Non-pigmented ciliary epithelial cell (primary cell): ENCODE measurements at regions not wholly inside any gene's neighbourhood (a gene's known extent, or its start where the extent isn't known, plus 50 kb on each side); places are given as distances from the start of the nearest gene placed in this dataset.
"Not testable (repeated sequence)": the region's sequence is repeated elsewhere in the genome, so short reads cannot be mapped to it uniquely, and the experiment has no call there.

Experiments used
- DNase-seq: peaks from one replicate; pipeline ENCODE4 v3.0.0-alpha.2; 2010; ENCODE audit warnings: low read depth

DNA sequence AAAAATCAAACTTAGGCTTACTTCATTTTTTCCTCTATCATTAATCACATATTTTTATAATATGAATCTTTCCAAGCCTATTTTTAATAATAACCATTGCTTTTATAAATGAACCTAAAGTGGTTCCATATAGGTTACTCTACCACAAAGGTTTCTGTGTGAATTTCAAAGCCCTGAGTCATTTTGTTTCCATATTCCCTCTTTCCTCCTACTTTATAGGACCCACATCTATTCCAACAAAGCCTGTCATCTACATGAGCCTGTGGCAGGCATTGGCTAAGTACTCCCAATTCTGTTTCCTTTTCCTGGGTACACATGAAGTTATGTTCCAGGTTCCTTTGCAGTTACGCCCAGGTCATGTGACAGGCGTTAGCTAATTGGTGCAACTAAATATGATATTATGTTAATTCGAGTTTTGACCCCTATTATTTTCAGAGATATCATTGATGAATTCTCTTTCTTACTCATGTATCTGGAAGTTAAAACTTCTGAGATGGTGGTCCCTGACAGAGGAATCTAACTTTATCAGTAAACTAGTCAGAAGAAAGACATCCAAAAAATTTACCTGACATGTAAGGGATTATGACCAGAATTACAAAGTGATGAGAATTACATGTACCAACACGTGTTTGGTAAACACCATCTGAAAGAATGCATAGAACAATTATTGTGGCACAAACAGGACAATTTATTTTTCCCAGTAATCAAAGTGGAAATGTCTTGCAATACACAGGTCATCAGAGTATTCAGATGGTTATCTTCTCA lies 1264.0 kb upstream of the CNTN5 start:
- no peak for DNase-seq

DNA sequence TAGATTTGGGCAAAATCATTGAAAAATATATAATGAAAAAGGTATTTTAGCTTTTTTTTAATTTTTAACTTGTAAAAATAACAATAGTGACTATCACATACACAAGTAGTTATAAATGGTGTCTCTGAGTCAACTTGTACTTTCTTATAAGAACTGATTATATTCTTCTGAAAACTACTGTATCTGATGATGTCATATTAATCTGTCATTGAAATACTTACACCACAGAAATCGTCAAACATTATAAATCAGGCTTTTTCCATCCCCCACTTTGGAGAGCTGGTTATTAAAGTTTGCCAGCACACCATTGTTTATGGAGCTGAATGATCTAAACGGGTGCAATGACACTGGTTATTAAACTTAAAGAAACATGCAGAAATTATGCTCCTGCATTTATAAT lies 1259.6 kb upstream of the CNTN5 start:
- DNase-seq: no peak

DNA sequence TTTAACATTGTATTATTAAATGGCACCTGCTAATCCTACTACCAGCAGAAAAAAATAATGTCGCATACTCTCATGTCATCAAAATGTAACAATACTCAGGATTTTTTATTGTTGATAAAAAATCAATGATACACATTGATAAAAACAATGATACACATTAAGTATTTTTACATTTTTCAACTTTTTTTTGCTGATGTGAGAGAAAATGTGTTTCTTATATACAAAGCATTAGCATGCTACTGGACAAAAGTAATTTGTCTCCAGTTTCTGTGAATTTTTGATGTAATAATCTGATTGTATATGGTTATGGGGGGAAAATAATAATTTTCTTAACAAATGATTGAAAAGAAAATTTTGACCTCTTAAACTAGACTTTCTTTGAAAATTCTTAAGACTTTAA lies 1256.6 kb upstream of the CNTN5 start:
- no peak for DNase-seq

DNA sequence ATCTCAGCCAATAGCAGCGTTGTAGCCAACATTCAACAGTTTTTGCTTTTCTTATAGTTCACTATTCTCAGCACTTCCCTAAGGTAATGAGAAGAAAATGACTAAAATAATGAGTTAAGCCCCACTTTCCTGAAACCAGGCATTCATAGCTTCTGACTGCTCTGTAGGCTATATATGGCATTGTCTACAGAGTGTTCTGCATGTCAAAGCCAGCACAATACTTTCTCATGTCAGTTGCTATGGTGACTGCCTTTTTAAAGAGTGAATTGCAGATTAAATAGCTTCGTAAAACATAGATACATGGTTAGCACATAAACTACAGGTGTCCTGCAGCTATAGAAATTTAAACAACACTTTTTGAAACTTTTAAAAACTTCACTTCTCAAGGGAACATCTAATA lies 1256.1 kb upstream of the CNTN5 start:
- DNase-seq: no peak

DNA sequence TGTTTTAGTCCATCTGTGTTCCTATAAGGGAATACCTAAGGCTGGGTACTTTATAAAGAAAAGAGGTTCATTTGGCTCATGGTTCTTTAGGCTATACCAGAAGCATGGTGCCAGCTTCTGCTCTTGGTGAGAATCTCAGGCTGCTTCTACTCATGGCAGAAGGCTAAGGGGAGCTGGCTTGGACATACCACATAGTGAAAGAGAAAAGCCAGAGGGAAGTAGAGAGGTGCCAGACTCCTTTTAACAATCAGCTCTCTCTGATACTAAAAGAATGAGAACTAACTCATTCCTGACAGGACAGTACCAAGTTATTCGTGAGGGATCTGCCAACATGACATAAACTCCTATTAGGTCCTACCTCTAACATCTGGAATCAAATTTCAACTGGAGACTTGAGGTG lies 1250.2 kb upstream of the CNTN5 start:
- DNase-seq: no peak

DNA sequence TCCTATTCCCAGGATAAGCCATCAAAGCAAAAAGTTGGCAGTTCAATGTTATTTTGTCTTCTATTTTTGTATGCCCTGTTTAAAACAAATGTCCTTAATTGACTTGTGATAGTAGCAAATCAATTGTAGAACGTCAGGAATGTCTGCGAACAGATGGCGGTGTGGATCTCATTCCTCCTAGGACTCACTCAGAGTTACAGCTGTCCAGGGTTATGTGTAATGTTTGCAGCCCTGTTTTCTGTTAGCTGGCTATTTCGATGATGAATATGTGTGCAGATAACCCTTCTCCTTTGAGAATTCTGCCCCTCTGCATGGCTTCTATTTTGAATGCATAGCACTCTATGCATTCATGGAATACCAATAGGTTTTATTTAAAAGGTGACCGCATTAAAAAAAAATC lies 1248.0 kb upstream of the CNTN5 start:
- no peak for DNase-seq

DNA sequence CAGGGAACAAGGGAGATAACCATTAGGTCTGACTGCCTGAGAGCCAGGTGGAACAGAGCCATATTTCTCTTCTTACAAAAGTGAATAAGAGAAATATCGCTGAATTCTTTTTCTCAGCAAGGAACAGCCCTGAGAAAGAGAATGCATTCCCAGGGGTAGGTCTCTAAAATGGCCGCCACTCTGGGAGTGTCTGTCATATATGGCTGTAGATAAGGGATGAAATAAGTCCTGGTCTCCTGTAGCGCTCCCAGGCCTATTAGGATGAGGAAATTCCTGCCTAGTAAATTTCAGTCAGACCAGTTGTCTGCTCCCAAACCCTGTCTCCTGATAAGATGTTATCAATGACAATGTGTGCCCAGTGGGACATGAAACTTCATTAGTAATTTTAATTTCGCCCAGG lies 1236.4 kb upstream of the CNTN5 start:
- DNase-seq: not testable (repeated sequence)

DNA sequence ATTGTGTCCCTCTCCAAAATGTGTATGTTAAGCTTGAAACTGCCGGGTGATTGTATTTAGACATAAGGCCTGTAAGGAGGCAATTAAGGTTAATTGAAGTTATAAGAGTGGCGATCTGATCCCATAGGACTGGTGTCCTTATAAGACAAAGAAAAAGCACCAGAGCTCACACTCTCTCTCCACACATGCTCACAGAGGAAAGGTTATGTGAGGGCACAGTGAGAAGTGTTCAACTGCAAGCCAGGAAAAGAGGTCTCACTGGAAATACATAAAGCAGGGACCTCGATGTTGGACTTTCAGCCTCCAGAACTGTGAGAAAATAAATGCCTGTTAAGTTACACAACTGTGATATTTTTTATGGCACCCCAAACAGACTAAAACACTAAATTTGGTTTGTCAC lies 1233.8 kb upstream of the CNTN5 start:
- DNase-seq: no peak

DNA sequence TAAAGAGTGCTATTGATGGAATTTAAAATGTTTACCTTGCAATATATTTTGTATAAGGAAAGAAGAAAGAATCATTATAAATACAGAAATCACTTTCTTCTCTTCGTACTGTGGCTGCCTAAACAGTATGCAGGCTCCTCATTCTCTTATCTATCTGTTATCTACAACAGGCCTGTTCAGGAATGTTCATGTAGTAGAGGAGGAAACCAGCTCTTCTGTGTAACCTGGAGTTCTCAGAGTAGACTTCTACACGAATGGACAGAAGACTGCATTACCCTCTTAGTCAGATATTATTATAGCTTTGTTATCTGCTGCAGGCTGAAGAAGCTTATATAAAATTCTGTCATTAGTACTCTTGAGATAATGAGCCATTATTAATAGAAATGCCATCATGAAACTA lies 1225.9 kb upstream of the CNTN5 start:
- peak; percentile 13 for DNase-seq

DNA sequence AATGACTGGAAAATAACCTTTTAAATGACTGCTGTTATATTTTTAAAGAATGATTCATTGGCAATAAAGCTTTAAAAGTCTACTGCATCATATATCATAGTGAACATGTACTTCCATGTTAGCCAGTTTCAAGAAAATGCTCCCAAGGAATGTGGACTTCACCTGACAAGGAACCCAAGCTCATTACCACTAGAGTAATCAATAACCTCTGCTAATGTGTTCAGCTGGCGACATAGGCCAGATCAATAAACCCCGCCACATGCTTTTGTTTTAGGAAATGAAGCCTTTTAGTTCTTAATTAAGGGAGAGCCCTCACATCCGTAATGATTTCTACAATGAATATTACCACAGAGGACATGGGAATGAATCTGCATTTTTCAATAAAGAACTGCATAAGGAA lies 1219.9 kb upstream of the CNTN5 start:
- no peak for DNase-seq

DNA sequence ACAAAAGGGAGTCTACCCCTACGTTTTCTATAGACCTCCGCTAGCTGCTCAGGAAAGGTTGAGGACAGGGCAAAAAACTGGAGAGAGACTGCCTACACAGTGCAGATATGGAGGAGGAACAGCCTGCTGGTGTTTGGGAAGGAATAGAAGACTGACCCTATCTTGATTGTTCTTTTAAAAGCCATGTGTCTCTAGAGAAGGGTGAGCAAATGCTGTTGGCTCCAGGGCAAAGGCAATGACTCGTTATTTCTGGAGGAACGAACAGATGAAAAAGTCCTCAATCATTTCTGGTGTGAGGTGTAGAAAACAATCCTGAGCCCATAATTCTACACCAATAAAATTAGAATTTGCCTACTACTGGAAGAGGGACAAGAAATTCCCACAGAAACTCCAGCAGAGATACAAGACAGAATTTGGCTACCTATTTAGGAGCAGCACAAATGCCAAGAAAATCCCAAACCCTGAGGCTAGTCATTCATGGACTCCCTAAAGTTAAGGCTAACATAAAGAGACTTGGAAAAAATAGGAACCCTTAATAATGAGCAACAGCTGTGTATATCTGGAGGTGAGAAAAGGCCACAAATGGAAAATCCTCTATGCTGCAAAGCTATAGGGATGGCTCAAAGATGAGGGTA lies 1206.3 kb upstream of the CNTN5 start:
- DNase-seq: no peak

DNA sequence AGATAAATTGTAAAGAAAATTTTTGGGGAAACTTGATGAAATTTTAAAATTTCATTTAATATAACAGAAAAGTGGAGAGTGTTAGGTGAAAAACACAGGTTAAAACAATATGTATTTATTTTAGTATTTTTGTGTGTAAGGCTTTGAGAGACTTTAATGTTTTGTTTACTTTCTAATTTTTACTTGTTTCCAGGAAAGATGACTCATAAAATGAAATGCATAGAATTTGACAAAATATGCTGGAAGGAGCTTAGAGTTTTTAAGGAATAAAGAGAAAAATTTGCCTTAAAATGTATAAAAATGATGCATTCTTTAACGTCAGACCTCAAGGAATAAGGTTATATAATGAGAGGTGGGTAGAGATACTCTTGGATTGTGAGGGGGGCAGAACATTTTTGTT lies 1205.1 kb upstream of the CNTN5 start:
- DNase-seq: peak; percentile 13

DNA sequence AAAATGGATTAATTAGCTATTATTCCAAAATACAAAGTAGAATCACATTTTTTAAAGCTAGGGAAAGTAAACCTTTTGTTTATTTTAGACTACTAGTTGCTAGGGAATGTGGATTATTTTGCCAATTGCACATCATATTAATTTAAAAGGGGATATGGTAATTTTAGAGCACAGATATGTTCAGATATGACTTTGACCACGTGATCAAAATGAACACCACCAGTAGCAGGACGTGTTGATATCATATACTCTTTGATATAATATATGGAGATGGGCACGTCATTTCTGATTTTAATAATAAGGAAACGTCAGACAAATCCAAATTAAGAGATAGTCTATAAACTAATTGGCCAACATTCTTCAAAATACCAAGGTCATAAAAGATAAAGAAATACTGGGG lies 1188.3 kb upstream of the CNTN5 start:
- DNase-seq: no peak

DNA sequence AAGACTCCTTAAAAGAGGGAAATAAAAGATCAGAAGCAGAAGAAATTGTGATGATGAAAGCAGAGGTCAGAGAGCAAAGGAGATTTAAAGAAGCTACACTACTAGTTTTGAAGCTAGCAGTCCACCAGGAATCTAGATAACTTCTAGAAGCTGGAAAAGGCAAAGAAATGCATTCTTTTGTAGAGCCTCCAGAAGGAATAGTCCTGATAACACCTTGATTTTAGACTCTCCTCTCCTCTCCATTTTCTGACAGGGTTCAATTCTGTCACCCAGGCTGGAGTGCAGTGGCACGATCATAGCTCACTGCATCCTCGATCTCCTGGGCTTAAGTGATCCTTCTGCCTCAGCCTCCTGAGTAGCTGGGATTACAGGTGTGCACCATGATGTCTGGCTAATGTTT lies 1187.3 kb upstream of the CNTN5 start:
- DNase-seq: no peak

DNA sequence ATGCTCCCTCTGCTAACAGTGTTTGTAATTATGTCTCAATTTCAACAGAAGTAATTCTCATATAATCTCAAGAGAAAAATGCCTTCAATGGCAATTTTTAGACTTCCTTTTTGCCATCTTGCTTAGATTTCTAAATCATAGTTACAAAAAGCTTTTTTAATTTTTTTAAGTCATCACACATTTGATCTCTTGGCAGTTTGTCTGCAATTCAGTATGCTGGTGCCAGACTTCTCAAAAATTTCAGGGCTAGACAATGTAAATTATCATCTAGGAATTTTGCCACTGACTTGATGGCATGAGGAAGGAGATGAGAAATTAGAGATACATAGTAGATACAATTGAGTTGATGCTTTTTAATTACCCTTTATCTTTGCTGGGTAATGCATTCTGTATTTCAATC lies 1176.7 kb upstream of the CNTN5 start:
- DNase-seq: no peak

DNA sequence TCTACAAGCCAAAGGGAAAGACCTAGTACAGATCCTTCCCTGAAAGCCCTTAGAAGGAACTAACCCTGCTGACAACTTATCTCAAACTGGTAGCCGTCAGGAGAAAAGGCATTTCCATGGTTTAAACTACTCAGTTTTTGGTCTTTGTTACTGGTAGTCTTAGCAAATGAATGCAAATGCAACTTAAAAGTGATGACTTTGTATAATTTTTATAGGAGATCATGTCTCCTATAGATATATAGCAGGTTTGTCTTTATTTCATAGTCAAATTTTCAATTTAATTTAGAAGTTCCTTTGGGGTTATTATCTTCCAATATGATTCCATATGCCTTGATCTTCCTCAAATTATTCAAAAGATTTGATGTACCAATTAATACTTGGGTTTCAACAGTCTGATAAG lies 1173.0 kb upstream of the CNTN5 start:
- no peak for DNase-seq

DNA sequence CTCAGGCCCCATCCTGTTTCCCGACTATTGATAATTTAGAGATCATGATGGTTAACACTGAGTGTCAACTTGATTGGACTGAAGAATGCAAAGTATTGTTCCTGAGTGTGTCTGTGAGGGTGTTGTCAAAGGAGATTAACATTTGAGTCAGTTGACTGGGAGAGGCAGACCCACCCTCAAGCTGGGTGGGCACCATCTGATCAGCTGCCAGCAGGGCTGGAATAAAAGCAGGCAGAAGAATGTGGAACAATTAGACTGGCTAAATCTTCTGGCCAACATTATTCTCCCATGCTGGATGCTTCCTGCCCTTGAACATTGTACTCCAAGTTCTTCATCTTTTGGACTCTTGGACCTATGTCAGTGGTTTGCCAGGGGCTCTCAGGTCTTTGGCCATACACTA lies 1170.0 kb upstream of the CNTN5 start:
- no peak for DNase-seq

DNA sequence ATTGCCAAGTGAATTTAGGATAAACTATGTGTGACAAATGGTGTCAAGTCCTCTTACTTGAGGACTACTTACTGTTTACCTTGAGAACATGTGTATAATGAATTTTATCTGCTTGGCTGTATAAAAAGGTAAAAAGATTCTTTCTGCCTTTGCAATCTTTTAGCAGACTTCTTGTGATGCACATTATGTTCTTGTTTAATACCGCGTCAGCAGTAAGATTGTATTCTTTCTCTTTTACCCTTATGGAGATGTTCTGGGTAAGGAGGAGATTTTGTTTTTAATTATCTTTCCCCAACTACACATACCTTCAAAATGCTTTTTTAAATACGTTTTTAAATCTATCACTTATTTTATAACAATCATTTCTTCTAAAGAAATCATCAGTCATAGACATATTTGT lies 1166.4 kb upstream of the CNTN5 start:
- DNase-seq: no peak

DNA sequence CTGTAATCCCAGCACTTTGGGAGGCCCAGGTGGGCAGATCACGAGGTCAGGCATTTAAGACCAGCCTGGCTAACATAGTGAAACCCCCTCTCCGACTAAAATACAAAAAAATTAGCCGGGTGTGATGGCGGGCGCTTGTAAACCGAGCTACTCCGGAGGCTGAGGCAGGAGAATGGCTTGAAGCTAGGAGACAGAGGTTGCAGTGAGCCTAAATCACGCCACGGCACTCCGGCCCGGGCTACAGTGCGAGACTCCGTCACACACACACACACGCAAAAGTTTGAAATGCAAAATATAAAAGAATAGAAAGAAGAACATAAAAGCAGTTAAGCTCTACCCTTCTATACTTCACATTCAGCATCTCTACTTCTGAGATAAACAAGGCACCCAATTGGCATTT lies 1165.9 kb upstream of the CNTN5 start:
- no peak for DNase-seq

DNA sequence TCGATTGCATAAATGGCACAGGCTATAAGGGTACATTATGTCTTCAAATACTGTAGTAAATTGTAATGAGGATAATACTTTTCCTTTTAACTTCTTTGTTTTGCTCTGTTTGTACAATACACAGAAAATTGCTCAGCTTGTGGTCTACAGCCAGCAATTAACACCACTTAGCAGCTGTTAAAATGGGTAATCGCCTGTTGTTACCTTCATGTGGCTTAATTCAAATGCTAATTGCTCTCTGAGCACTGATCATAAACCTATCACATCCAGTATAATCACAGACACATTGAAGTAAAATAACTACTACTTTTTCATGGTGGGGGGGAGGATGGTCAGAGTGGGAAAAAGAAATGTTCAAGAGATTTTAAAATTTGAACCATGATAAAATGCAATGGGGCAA lies 1164.1 kb upstream of the CNTN5 start:
- DNase-seq: no peak

DNA sequence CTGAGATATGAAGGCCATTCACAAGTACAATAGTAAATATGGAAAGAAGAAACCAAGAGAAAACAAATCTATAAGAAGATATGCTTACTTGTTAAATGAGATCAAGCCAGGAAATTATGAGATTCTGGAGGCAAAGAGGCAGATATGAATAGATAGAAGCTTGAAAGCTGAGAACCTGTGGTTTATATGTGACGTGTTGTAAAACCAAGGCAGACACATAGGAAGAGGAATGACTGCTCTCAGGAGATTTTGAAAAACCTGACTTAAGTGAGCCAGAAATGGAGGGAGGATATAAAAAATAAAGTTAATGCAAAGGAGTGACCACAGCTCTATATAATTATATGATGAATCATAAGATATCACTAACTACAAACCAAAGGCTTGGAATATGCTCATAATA lies 1160.5 kb upstream of the CNTN5 start:
- no peak for DNase-seq

DNA sequence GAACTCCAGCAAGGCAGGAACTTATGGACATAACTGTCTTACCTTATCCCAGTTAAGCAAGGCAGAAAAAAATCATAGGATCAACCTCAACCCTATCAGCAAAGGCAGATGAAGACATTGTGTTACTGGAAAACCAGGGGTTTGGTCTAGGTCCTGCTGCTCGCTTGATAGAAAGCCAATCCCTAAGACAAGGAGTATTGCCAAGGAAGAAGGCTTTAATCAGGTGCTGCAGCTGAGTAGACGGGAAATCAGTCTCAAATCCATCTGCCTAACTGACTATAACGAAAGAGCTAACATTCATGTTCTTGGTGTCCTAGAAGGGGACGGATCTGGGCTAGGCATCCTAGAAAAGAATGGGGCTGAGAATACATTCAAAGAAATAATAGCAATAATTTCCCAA lies 1158.7 kb upstream of the CNTN5 start:
- no peak for DNase-seq

DNA sequence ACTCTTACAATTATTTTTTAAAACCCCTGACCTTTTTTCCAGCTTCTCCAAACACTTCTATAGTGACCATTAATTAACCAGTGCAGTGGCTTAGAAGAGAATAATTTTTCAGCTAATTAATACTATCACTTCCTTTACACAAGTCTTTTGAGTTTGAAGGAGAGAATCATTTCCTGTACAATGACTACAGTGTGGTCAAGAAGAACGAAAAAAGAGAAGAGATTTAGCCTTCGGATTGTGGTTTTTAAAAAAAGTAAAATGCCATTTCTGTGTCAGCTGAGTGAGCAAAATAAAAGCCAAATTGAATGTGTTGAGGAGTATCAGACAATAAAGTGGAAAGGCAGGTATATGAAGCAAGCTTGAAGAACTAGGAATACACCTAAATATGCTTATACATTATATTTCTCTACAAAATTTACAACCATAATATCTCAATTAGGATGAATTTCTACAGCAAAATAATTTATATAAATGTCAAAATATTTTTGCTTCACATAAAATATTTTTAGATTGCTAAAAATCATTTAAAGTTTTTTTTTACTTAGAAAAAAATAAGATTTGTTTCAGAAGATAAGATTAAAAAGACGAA lies 1155.2 kb upstream of the CNTN5 start:
- no peak for DNase-seq

DNA sequence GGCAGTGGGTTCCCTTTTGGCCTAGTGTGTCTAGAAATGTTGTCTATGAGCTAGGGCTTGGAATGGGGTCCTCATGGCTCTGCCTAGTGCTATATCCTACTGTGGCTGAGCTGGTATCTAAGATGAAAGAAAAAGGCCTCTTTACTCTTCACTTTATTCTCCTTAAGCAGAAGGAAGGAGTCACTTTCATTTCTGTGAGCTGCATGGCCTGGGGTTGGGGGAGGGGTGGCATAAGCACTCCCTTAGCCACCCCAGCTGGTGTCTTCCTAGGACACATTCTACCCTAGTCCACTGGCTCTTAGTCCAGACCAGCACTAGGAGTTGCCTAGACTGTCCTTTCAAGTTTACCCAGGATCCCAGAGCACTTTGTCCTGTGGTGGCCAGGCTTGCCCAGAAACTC lies 1148.9 kb upstream of the CNTN5 start:
- no peak for DNase-seq
